Effector memory CD4-positive, alpha-beta T cell (primary cell): ENCODE measurements at regions not wholly inside any gene's neighbourhood (a gene's known extent, or its start where the extent isn't known, plus 50 kb on each side); places are given as distances from the start of the nearest gene placed in this dataset.

Experiments used
- DNase-seq, 3 donors: peaks; one replicate each; pipeline ENCODE4 v3.0.0-alpha.2; 2020
- H3K27ac ChIP-seq: 2 replicates; pipeline ENCODE4 v1.7.0; 2013; ENCODE audit warnings: mild to moderate bottlenecking, low read length, moderate library complexity; ENCODE audit not compliant: insufficient read depth, poor library complexity, severe bottlenecking
- H3K27me3 ChIP-seq: replicated peaks from 2 replicates; pipeline ENCODE4 v1.7.0; 2013; ENCODE audit warnings: mild to moderate bottlenecking, low read length; ENCODE audit not compliant: insufficient read depth, control insufficient read depth, poor library complexity, severe bottlenecking
- H3K36me3 ChIP-seq: 2 replicates; pipeline ENCODE4 v1.7.0; 2013; ENCODE audit warnings: mild to moderate bottlenecking, low read length, moderate library complexity; ENCODE audit not compliant: control insufficient read depth, insufficient read depth
- H3K4me1 ChIP-seq: 2 replicates; pipeline ENCODE4 v1.7.0; 2013; ENCODE audit warnings: low read length, mild to moderate bottlenecking; ENCODE audit not compliant: control insufficient read depth, insufficient read depth, poor library complexity, severe bottlenecking
- H3K4me3 ChIP-seq: 2 replicates; pipeline ENCODE4 v1.7.0; 2013; ENCODE audit warnings: low read length, low read depth, mild to moderate bottlenecking; ENCODE audit not compliant: insufficient read depth, poor library complexity, severe bottlenecking
- H3K9me3 ChIP-seq: 2 replicates; pipeline ENCODE4 v1.7.0; 2013; ENCODE audit warnings: mild to moderate bottlenecking, low read length, moderate library complexity; ENCODE audit not compliant: control insufficient read depth

GRCh38 chr14:97602438-97603117 lies 805.4 kb downstream of the VRK1 start:
- H3K27ac ChIP-seq: peak overlapping the region; percentile 80
- H3K27me3 ChIP-seq: no peaks in the 10 kb centered on the region
- H3K4me3 ChIP-seq: no peak overlapping the region
- DNase-seq: peak; percentile 67 to 83 (median 67)
- peaks cover 40% of the 10 kb centered on the region for H3K4me1 ChIP-seq
- H3K9me3 ChIP-seq: no peaks in the 10 kb centered on the region
- no peaks in the 10 kb centered on the region for H3K36me3 ChIP-seq

DNA sequence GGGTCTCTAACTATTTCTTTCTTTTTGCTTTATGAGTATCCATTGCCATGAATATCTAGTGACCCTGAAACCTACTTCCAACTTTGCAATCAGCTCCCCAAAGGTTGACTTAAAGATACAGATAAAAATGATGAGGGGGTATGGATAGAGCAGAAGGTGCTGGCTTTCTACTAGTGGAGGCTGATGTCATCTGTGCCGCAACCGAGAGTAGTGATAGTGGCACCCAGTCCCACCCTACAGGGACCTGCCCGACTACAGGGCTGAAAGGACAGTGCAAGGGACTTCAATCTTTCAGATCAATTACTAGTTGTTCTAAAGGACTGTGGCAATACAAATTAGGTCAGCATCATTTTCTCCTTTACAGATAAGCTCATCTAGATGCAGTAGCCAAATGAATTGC lies 806.0 kb downstream of the VRK1 start:
- Histone ChIP-seq H3K4me1 (peaks cover 42% of the 10 kb centered on the region), H3K27ac (peak overlapping the region; percentile 80), H3K4me3 (no peak overlapping the region), H3K9me3 (no peaks in the 10 kb centered on the region), H3K27me3 (no peaks in the 10 kb centered on the region), H3K36me3 (no peaks in the 10 kb centered on the region)
- DNase-seq: peak; percentile 8 to 47 (median 27)

DNA sequence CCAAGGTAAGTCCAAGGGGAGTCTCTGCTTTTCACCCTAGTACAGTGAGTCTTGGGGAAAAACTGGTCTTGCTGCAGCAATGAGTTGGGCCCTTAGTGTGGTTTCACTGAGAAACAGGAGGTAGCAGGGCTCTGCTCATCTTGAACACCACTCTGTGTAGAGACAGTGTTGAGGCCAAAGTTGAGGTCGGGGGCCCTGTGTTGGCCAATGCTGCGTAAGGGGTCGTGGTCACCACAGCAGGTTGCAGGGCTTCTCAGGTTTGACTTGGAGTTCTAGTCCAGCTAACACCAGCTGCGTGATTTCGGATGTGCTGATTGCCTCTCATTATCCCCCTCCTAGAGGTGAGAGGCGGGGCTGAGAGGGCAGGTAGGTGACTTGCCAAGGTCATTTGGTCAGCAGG lies 807.5 kb downstream of the VRK1 start:
- no peaks in the 10 kb centered on the region for H3K36me3 ChIP-seq
- no peaks in the 10 kb centered on the region for H3K9me3 ChIP-seq
- DNase-seq: no peak
- peaks cover 42% of the 10 kb centered on the region for H3K4me1 ChIP-seq
- peak overlapping the region; percentile 80 for H3K27ac ChIP-seq
- no peaks in the 10 kb centered on the region for H3K27me3 ChIP-seq
- no peak overlapping the region for H3K4me3 ChIP-seq

DNA sequence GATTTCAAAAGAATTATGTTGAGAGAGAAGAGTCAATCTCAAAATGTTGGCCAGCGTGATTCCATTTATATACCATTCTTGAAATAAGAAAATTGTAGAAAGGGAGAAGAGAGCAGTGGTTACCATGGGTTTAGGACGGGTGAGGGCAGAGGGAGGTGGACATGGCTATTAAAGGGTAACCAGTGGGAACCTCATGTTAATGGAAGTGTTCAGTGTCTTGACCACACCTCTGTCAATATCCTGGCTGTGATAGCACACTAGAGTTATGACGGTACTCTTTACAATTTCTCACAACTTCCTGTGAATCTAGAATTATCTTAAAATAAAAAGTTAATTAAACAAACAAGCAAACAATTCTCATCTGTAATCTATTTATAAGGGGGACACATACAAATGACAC lies 821.2 kb downstream of the VRK1 start:
- H3K36me3 ChIP-seq: no peaks in the 10 kb centered on the region
- H3K9me3 ChIP-seq: peaks cover 11% of the 10 kb centered on the region
- DNase-seq: no peak
- H3K27ac ChIP-seq: peak overlapping the region; percentile 64
- H3K4me3 ChIP-seq: no peak overlapping the region
- no peaks in the 10 kb centered on the region for H3K27me3 ChIP-seq
- peaks cover 34% of the 10 kb centered on the region for H3K4me1 ChIP-seq

GRCh38 chr14:97618917-97619690 lies 821.9 kb downstream of the VRK1 start:
- no peak overlapping the region for H3K4me3 ChIP-seq
- H3K4me1 ChIP-seq: peaks cover 34% of the 10 kb centered on the region
- peaks cover 8% of the 10 kb centered on the region for H3K9me3 ChIP-seq
- no peaks in the 10 kb centered on the region for H3K36me3 ChIP-seq
- no peaks in the 10 kb centered on the region for H3K27me3 ChIP-seq
- no peak for DNase-seq
- peak overlapping the region; percentile 64 for H3K27ac ChIP-seq

GRCh38 chr14:97620066-97620465 lies 822.9 kb downstream of the VRK1 start:
- peak overlapping the region; percentile 1 for H3K4me3 ChIP-seq
- no peaks in the 10 kb centered on the region for H3K9me3 ChIP-seq
- H3K27ac ChIP-seq: peak overlapping the region; percentile 64
- DNase-seq: no peak
- H3K36me3 ChIP-seq: no peaks in the 10 kb centered on the region
- peaks cover 34% of the 10 kb centered on the region for H3K4me1 ChIP-seq
- no peaks in the 10 kb centered on the region for H3K27me3 ChIP-seq

- no peak for DNase-seq
- Histone ChIP-seq H3K9me3 (no peaks in the 10 kb centered on the region), H3K27me3 (no peaks in the 10 kb centered on the region), H3K36me3 (no peaks in the 10 kb centered on the region), H3K4me3 (no peak overlapping the region), H3K4me1 (peaks cover 14% of the 10 kb centered on the region), H3K27ac (no peak overlapping the region)
These were observed 827.8 kb downstream of the VRK1 start for GRCh38 chr14:97624985-97625384.

DNA sequence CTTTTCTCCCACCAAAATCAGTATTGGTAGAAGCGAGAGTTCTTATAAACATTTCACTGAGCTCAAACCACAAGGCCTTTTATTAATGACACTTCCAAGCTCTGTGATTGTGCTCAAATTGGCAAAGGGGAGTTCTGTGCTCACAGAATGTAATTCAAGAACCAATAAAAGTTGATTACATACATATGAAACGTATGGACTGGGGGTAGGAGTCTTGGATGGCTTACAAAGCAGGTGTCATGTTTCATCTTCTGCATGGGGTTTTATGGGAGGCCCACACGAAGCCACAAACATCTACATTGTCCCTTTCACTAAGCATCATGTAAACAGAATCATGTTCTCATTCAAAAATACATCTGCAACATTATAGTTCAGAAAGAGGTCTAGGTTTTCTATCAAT lies 828.3 kb downstream of the VRK1 start:
- Histone ChIP-seq H3K9me3 (no peaks in the 10 kb centered on the region), H3K4me3 (no peak overlapping the region), H3K27ac (no peak overlapping the region), H3K4me1 (peaks cover 10% of the 10 kb centered on the region), H3K36me3 (no peaks in the 10 kb centered on the region), H3K27me3 (no peaks in the 10 kb centered on the region)
- DNase-seq: no peak

- peaks cover 7% of the 10 kb centered on the region for H3K4me1 ChIP-seq
- no peaks in the 10 kb centered on the region for H3K27me3 ChIP-seq
- DNase-seq: no peak
These were observed 828.9 kb downstream of the VRK1 start for GRCh38 chr14:97626088-97626487.

DNA sequence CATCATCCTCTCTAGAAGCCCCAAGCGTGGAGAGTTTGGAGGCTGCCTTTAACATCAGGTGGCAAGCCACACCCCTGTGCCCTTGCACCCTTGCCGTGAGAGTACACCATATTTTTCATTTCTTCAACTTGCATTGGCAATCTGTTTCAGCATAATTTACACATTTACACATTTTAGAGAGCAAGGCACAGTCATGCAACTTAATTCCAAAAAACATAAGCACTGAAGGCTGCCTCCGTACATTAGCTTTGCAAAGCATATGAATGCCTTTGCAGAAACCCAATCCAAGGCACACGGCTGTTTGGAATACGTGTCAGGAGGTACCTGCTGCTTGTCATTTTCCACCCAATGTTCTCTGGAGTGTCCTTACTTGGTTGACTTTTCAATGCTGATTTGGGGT lies 833.1 kb downstream of the VRK1 start:
- Histone ChIP-seq H3K4me3 (no peak overlapping the region), H3K27me3 (no peaks in the 10 kb centered on the region), H3K9me3 (no peaks in the 10 kb centered on the region), H3K36me3 (no peaks in the 10 kb centered on the region), H3K4me1 (no peaks in the 10 kb centered on the region), H3K27ac (no peak overlapping the region)
- no peak for DNase-seq

More at GRCh38 chr14:97626088-97626487, 828.9 kb downstream of the VRK1 start:
- no peaks in the 10 kb centered on the region for H3K9me3 ChIP-seq
- no peak overlapping the region for H3K4me3 ChIP-seq
- no peak overlapping the region for H3K27ac ChIP-seq
- H3K36me3 ChIP-seq: no peaks in the 10 kb centered on the region
